GM12873 (cell line): ENCODE measurements at regions not wholly inside any gene's neighbourhood (a gene's known extent, or its start where the extent isn't known, plus 50 kb on each side); places are given as distances from the start of the nearest gene placed in this dataset.

Source experiments
- TF ChIP-seq, protein P1 (sequence below): IDR thresholded peaks from 2 replicates; pipeline ENCODE4 v1.5.1; 2012; ENCODE audit warnings: low read depth, mild to moderate bottlenecking, moderate library complexity, low read length, control low read depth; ENCODE audit not compliant: insufficient read depth; ENCODE audit errors: missing control alignments

DNA sequence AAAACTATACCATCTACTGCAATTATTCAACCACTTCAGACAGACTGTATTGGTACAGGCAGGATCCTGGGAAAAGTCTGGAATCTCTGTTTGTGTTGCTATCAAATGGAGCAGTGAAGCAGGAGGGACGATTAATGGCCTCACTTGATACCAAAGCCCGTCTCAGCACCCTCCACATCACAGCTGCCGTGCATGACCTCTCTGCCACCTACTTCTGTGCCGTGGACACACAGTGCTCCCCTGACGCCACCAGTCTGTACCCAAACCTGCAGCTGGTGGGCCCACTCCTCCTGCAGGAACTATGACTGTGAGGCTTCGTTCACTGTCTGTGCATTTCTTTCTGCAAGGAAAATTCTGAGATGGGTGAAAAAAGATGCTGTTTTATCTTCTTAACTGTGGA, 284.7 kb downstream of the DAD1 start:
- TF ChIP-seq, protein P1, sequence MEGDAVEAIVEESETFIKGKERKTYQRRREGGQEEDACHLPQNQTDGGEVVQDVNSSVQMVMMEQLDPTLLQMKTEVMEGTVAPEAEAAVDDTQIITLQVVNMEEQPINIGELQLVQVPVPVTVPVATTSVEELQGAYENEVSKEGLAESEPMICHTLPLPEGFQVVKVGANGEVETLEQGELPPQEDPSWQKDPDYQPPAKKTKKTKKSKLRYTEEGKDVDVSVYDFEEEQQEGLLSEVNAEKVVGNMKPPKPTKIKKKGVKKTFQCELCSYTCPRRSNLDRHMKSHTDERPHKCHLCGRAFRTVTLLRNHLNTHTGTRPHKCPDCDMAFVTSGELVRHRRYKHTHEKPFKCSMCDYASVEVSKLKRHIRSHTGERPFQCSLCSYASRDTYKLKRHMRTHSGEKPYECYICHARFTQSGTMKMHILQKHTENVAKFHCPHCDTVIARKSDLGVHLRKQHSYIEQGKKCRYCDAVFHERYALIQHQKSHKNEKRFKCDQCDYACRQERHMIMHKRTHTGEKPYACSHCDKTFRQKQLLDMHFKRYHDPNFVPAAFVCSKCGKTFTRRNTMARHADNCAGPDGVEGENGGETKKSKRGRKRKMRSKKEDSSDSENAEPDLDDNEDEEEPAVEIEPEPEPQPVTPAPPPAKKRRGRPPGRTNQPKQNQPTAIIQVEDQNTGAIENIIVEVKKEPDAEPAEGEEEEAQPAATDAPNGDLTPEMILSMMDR, result no peak

DNA sequence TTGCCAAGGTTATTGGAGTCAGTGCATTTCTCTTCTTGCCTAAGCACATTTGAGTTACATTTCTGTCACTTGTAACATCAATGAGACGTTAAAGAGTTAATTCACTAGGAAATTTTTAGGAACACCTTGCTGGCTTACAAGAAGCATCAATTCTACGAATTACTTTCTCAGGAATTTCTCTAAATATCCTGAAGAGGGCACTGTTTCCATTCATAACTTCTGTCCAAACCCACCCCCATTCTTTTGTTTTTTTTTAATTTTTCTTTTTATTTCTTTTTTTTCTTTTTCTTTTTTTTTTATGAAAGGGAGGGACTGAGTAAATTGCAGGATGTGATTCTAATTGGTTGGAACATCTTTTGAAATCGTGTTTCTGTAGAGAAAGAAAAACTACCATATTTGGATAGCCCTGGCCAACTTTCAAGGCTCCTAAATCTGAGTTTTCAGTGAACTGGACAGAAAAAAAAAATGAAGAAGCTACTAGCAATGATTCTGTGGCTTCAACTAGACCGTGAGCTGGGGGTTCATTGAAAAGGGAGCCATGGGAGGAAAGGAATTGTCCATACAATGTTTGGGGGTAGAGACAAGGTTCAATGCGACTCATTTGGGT, 285.3 kb downstream of the DAD1 start:
- TF ChIP-seq, protein P1, result peak; percentile 42

DNA sequence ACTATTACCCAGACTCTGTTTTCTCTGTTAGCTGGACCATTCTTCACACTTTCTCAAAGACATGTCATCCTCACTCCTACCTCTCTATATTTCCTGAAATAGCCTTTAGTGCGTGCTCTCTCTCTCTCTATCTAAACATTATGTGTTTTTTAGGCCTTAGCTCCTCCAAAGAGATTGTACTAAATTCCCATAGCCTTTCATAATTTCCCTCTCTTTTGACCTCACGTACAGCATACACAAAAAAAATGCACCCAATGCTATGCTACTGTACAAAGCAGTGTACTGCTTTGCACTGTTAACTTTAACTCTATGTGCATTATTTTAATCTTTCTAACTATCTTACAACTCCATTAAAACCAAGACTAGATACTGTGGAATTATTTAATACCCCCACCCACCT, 288.4 kb downstream of the DAD1 start:
- TF ChIP-seq, protein P1, result no peak

DNA sequence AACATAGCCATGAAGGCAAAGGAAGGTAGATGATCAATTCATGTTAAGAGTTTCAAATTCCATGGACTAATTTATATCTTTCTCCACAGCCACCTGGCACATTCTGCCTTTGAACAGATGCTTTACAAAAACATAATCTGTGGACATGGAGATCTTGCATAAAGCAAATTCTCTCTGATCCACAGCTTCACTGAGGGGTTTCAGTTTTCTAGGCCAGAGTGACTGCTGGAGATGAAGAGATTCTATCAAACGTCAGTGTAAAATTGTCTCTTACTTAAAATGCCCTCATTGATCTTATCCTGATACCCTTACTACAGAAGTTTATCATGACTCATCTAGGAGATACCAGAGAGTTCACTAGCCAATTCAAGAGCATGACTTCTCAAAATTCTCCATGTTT, 291.6 kb downstream of the DAD1 start:
- TF ChIP-seq, protein P1, result no peak

DNA sequence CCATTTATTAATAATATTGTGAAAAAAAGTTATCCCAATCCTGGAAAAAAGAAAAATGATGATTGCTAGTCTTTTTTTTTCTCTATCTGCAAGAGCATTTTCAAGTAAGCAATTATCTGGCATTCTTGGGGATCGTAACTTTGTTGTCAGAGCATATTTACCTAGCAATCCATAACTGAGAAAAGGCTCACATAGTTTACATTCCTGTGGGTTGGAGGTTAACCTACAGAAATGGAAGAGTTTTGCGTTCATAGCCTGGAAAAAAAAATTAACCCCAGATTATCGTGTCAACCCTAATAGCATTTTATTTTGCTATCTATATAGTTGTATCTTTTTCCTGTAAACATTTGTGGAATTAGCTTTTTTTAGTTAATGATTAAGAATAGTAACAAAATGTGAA, 292.3 kb downstream of the DAD1 start:
- TF ChIP-seq, protein P1, result no peak

DNA sequence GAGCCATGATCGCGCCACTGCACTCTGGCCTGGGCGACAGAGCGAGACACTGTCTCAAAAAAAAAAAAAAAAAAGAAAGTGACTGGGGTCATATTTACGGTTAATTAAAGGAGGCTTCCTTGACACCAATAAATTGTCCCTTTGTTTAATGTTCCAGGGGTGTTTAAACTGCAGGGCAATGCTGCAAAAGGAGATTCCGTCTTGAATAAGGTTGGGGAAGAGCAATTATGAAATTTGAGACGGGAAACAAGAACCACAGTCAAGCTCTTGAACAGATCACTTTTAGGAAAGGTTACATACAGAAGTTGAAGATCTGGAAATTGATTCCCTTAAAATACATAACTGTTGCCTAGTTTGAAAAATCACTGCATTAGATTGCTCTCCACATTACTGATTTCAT, 292.9 kb downstream of the DAD1 start:
- TF ChIP-seq, protein P1, result no peak

DNA sequence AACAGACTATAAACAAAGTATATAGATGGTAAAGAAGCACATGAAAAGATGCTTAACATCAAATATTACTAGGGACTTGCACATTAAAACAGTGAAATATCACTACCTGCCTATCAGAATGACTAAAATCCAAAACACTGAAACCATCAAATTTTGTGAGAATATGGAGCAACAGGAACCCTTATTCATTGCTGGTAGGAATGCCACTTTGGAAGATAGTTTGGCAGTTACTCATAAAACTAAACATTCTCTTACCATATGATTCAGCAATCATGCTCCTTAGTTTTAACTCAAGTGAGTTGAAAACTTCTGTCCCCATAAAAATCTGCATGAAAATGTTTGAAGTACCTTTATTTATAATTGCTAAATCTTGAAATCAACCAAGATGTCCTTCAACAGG, 297.6 kb downstream of the DAD1 start:
- TF ChIP-seq, protein P1, result no peak
